ENCODE measurements at regions not wholly inside any gene's neighbourhood (a gene's known extent, or its start where the extent isn't known, plus 50 kb on each side); places are given as distances from the start of the nearest gene placed in this dataset.

- TF ChIP-seq POLR2AphosphoS5 (IDR thresholded peaks at IDR 0.05; ENCODE audit: low read depth, low read length): no peak
- no peak for TF ChIP-seq POLR2A (IDR thresholded peaks at IDR 0.05; ENCODE audit: low read depth, low read length)
- TF ChIP-seq TAF1 (IDR thresholded peaks at IDR 0.05; ENCODE audit: borderline replicate concordance, low read depth, low read length): no peak
Observed at GRCh38 chr7:112874909-112875308, 84.7 kb upstream of the TMEM168 start.
